HCT116 (cell line): ENCODE measurements at regions not wholly inside any gene's neighbourhood (a gene's known extent, or its start where the extent isn't known, plus 50 kb on each side); places are given as distances from the start of the nearest gene placed in this dataset.

Experiments used
- ATAC-seq: fragments of 200-7000 bp; cut with Tn5 transposase; 2 replicates; pipeline ENCODE4 v1.9.1; 2020; ENCODE audit warnings: mild to moderate bottlenecking, moderate library complexity
- BruUV-seq: library from RNA; stranded (reverse); fragments of 400-500 nt; replicated peaks from 2 replicates; lab custom pipeline; 2021; lab: Mats Ljungman, UMichigan
- CTCF ChIA-PET: fragments of 300-600 bp; sonication (Branson Sonifier 250); formaldehyde crosslinking; loops from one replicate; lab custom pipeline; 2021; ENCODE audit warnings: antibody characterized with exemption; lab: Charles Lee
- POLR2A ChIA-PET: fragments of 300-600, 350-600 bp; sonication (Branson Sonifier 250); formaldehyde crosslinking; loops from one replicate; lab custom pipeline; 2021; ENCODE audit warnings: antibody characterized with exemption; lab: Charles Lee
- RAD21 ChIA-PET, 2 experiments: fragments of 300-600 bp; sonication (Branson Sonifier 250); formaldehyde crosslinking; loops; one replicate each; lab custom pipeline; 2023; ENCODE audit warnings: low total read pairs in 2 of 2; ENCODE audit not compliant: uncharacterized antibody in 2 of 2, unreplicated experiment in 2 of 2, low non-redundant PET in 1 of 2; lab: Charles Lee
- DNase-seq: peaks from one replicate; pipeline ENCODE4 v3.0.0-alpha.2; 2010; ENCODE audit warnings: low read depth, low spot score
- H2AFZ ChIP-seq: fragments of 200-600 bp; shearing (Covaris generic), sonication (generic); 2 replicates; pipeline ENCODE4 v1.6.1; 2017; ENCODE audit warnings: low read depth, mixed run types, mixed read lengths, antibody characterized with exemption, low read length; ENCODE audit not compliant: poor library complexity, severe bottlenecking
- H3K27ac ChIP-seq: 2 replicates; pipeline ENCODE4 v1.5.1; 2012; ENCODE audit warnings: low read depth, low read length
- H3K27me3 ChIP-seq: fragments of 200-600 bp; sonication (generic); 2 replicates; pipeline ENCODE4 v1.6.1; 2016; ENCODE audit warnings: mixed run types, low read length, mixed read lengths; ENCODE audit not compliant: insufficient read depth
- H3K36me3 ChIP-seq, 2 experiments: fragments of 200-500 bp in 1 of 2; fragments of 200-600 bp in 1 of 2; sonication (Bioruptor generic) in 1 of 2; sonication (generic) in 1 of 2; 2 replicates each; pipeline versions ENCODE4 v1.5.1 to v1.6.1; 2014 to 2016; ENCODE audit warnings: low read length in 2 of 2, inconsistent platforms in 1 of 2, mixed read lengths in 1 of 2, mixed run types in 1 of 2; ENCODE audit not compliant: insufficient read depth in 2 of 2, control insufficient read depth in 1 of 2
- H3K4me1 ChIP-seq, 2 experiments: fragments of 200-600 bp in 1 of 2; sonication (generic) in 1 of 2; 2 replicates each; pipeline versions ENCODE4 v1.5.1 to v1.6.1; 2012 to 2017; ENCODE audit warnings: low read length in 2 of 2, inconsistent platforms in 1 of 2, mild to moderate bottlenecking in 1 of 2, mixed read lengths in 1 of 2, mixed run types in 1 of 2, moderate library complexity in 1 of 2; ENCODE audit not compliant: insufficient read depth in 2 of 2, control insufficient read depth in 1 of 2
- H3K4me2 ChIP-seq: fragments of 200-600 bp; sonication (generic); 2 replicates; pipeline ENCODE4 v1.6.1; 2017; ENCODE audit warnings: mixed run types, low read length, mixed read lengths
- H3K4me3 ChIP-seq, 2 experiments: fragments of 200-600 bp in 1 of 2; sonication (generic) in 1 of 2; replicated peaks in 1 of 2; 2 replicates each; pipeline ENCODE4 v1.5.1; 2011 to 2016; ENCODE audit warnings: low read length in 2 of 2, control low read depth in 1 of 2, low read depth in 1 of 2, mild to moderate bottlenecking in 1 of 2, mixed read lengths in 1 of 2, mixed run types in 1 of 2
- H3K79me2 ChIP-seq: fragments of 200-600 bp; sonication (generic); 2 replicates; pipeline ENCODE4 v1.6.1; 2017; ENCODE audit warnings: mild to moderate bottlenecking, mixed run types, low read length, moderate library complexity, mixed read lengths; ENCODE audit not compliant: insufficient read depth
- H3K9ac ChIP-seq: fragments of 200-600 bp; sonication (generic); 2 replicates; pipeline ENCODE4 v1.6.1; 2016; ENCODE audit warnings: low read length, mixed read lengths
- H3K9me2 ChIP-seq: fragments of 200-600 bp; sonication (generic), shearing (Covaris generic); 2 replicates; pipeline ENCODE4 v1.6.1; 2017; ENCODE audit warnings: mixed run types, mild to moderate bottlenecking, moderate library complexity; ENCODE audit not compliant: insufficient read depth
- H3K9me3 ChIP-seq, 2 experiments: fragments of 200-500 bp in 1 of 2; fragments of 200-600 bp in 1 of 2; sonication (Bioruptor generic) in 1 of 2; sonication (generic) in 1 of 2; 2 replicates each; pipeline ENCODE4 v1.6.1; 2014 to 2017; ENCODE audit warnings: low read length in 2 of 2, mixed read lengths in 2 of 2, inconsistent platforms in 1 of 2, low read depth in 1 of 2, mild to moderate bottlenecking in 1 of 2, mixed run types in 1 of 2, moderate library complexity in 1 of 2; ENCODE audit not compliant: control insufficient read depth in 1 of 2, insufficient read depth in 1 of 2
- H4K20me1 ChIP-seq: fragments of 200-600 bp; sonication (generic), shearing (Covaris generic); 2 replicates; pipeline ENCODE4 v1.6.1; 2017; ENCODE audit warnings: mixed run types, mild to moderate bottlenecking, moderate library complexity; ENCODE audit not compliant: insufficient read depth
- CBX3 ChIP-seq: IDR thresholded peaks from 2 replicates; pipeline ENCODE4 v1.6.1; 2012; ENCODE audit warnings: low read depth
- EGR1 ChIP-seq: IDR thresholded peaks from 2 replicates; pipeline ENCODE4 v1.6.1; 2012; ENCODE audit warnings: low read depth
- ELF1 ChIP-seq: IDR thresholded peaks from 2 replicates; pipeline ENCODE4 v1.6.1; 2012; ENCODE audit warnings: low read depth, borderline replicate concordance
- EZH2 ChIP-seq: fragments of 200-600 bp; sonication (generic); IDR thresholded peaks from 2 replicates; pipeline ENCODE4 v1.6.1; 2017; ENCODE audit warnings: antibody characterized with exemption, mixed run types
- FOSL1 ChIP-seq: IDR thresholded peaks from 2 replicates; pipeline ENCODE4 v1.6.1; 2012; ENCODE audit warnings: low read depth
- JUND ChIP-seq: IDR thresholded peaks from 2 replicates; pipeline ENCODE4 v1.6.1; 2012
- POLR2A ChIP-seq: IDR thresholded peaks from 2 replicates; pipeline ENCODE4 v1.7.0; 2011; ENCODE audit warnings: borderline replicate concordance; ENCODE audit not compliant: insufficient read depth, insufficient read length; ENCODE audit errors: extremely low read depth
- RAD21 ChIP-seq: IDR thresholded peaks from 2 replicates; pipeline ENCODE4 v1.6.1; 2012; ENCODE audit warnings: low read depth, mild to moderate bottlenecking
- SIN3A ChIP-seq: IDR thresholded peaks from 2 replicates; pipeline ENCODE4 v1.6.1; 2012; ENCODE audit warnings: low read depth
- SP1 ChIP-seq: IDR thresholded peaks from 2 replicates; pipeline ENCODE4 v1.6.1; 2012; ENCODE audit warnings: low read depth
- SRF ChIP-seq: IDR thresholded peaks from 2 replicates; pipeline ENCODE4 v1.6.1; 2012; ENCODE audit warnings: low read depth
- TCF7L2 ChIP-seq: IDR thresholded peaks from 2 replicates; pipeline ENCODE4 v1.7.0; 2011; ENCODE audit warnings: borderline replicate concordance, inconsistent platforms; ENCODE audit not compliant: insufficient read depth, insufficient read length; ENCODE audit errors: extremely low read depth
- ZBTB33 ChIP-seq: IDR thresholded peaks from 2 replicates; pipeline ENCODE4 v1.6.1; 2011; ENCODE audit warnings: mild to moderate bottlenecking, low read length, moderate library complexity; ENCODE audit not compliant: insufficient replicate concordance; ENCODE audit errors: extremely low read depth
- ZFX ChIP-seq: fragments of 450-650 bp; IDR thresholded peaks from 2 replicates; pipeline ENCODE4 v1.6.1; 2017
- ZNF274 ChIP-seq: fragments of 200-500 bp; sonication (Bioruptor generic); IDR thresholded peaks from 2 replicates; pipeline ENCODE4 v1.6.1; 2014; ENCODE audit warnings: mild to moderate bottlenecking, low read depth, low read length, inconsistent platforms
- intact Hi-C: fragments of 100-400 bp; cut with micrococcal nuclease; formaldehyde crosslinking; loops from 2 replicates; pipeline ENCODE4 v1.10.0; 2022
- TF ChIP-seq, protein P1 (sequence below), 3 experiments: fragments of 200-600 bp in 1 of 3; sonication (generic) in 1 of 3; IDR thresholded peaks in 2 of 3; conservative IDR thresholded peaks in 1 of 3; 2 replicates each; pipeline ENCODE4 v1.5.1; 2012 to 2017; ENCODE audit warnings: low read depth in 2 of 3, low read length in 2 of 3, antibody characterized with exemption in 1 of 3, borderline replicate concordance in 1 of 3, control low read depth in 1 of 3, mild to moderate bottlenecking in 1 of 3, mixed read lengths in 1 of 3, mixed run types in 1 of 3, moderate library complexity in 1 of 3; ENCODE audit not compliant: insufficient read depth in 1 of 3

DNA sequence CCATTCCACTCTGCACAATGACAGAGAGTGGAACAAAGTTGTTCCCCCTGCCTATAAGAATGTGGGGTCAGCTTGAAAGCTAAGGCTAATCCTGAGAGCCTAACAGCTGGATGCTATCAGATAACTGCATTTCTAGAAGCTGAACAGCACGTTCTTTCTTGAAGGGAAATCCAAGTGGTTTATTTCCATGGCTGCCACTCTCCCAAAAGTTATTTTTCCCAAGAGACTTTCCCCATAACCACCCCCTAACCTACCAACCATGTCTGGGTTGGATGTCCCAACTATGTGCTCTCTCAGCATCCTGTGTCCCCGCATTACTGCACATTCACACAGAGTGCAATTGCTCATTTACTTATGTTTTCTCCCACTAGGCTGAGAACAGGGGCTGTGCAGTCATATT is 140.7 kb upstream of the ANKRD1 start:
- H3K9me3 ChIP-seq, result no peaks in the 10 kb centered on the region
- ATAC-seq (no peak), DNase-seq (no peak)
- H4K20me1 ChIP-seq, result no peaks in the 10 kb centered on the region
- H3K9me2 ChIP-seq, result no peaks in the 10 kb centered on the region
- no peaks in the 10 kb centered on the region for H3K4me1 ChIP-seq
- RAD21 ChIA-PET, result no interaction called here
- H3K4me3 ChIP-seq, result no peak overlapping the region
- no TSS peak for BruUV-seq
- H3K79me2 ChIP-seq, result no peaks in the 10 kb centered on the region
- H3K4me2 ChIP-seq, result no peak overlapping the region
- no peak for TF ChIP-seq ZFX
- no peak for TF ChIP-seq RAD21
- TF ChIP-seq CBX3, result no peak
- TF ChIP-seq SP1, result no peak
- TF ChIP-seq EZH2, result no peak
- TF ChIP-seq TCF7L2, result no peak
- no peak for TF ChIP-seq EGR1
- no peak for TF ChIP-seq POLR2A
- TF ChIP-seq ELF1, result no peak
- no peak for TF ChIP-seq JUND
- TF ChIP-seq SRF, result no peak
- no peak for TF ChIP-seq ZNF274
- no peak for TF ChIP-seq ZBTB33
- TF ChIP-seq SIN3A, result no peak
- TF ChIP-seq FOSL1, result no peak
- TF ChIP-seq, protein P1, sequence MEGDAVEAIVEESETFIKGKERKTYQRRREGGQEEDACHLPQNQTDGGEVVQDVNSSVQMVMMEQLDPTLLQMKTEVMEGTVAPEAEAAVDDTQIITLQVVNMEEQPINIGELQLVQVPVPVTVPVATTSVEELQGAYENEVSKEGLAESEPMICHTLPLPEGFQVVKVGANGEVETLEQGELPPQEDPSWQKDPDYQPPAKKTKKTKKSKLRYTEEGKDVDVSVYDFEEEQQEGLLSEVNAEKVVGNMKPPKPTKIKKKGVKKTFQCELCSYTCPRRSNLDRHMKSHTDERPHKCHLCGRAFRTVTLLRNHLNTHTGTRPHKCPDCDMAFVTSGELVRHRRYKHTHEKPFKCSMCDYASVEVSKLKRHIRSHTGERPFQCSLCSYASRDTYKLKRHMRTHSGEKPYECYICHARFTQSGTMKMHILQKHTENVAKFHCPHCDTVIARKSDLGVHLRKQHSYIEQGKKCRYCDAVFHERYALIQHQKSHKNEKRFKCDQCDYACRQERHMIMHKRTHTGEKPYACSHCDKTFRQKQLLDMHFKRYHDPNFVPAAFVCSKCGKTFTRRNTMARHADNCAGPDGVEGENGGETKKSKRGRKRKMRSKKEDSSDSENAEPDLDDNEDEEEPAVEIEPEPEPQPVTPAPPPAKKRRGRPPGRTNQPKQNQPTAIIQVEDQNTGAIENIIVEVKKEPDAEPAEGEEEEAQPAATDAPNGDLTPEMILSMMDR (IDR thresholded peaks at IDR 0.05 in 2 of 3, conservative IDR thresholded peaks at IDR 0.05 in 1 of 3; ENCODE audit: borderline replicate concordance in 1 of 3, insufficient read depth in 1 of 3, low read depth in 2 of 3, low read length in 2 of 3), result no peak
- POLR2A ChIA-PET, result no interaction called here
- no peak overlapping the region for H3K9ac ChIP-seq
- H3K36me3 ChIP-seq, result no peaks in the 10 kb centered on the region
- intact Hi-C loops, result no loop called here
- CTCF ChIA-PET, result no interaction called here
- no peaks in the 10 kb centered on the region for H3K27me3 ChIP-seq
- H3K27ac ChIP-seq, result no peak overlapping the region
- H2AFZ ChIP-seq, result no peak overlapping the region
